Endothelial cell of umbilical vein (primary cell): ENCODE measurements at regions not wholly inside any gene's neighbourhood (a gene's known extent, or its start where the extent isn't known, plus 50 kb on each side); places are given as distances from the start of the nearest gene placed in this dataset.

Experiments
- EZH2 ChIP-seq: IDR thresholded peaks from 2 replicates; pipeline ENCODE4 v1.6.1; 2012; ENCODE audit warnings: borderline replicate concordance, low read depth, mild to moderate bottlenecking, moderate library complexity, low read length, inconsistent platforms; ENCODE audit not compliant: severe bottlenecking
- FOS ChIP-seq: IDR thresholded peaks from 2 replicates; pipeline ENCODE4 v1.6.1; 2011; ENCODE audit warnings: mild to moderate bottlenecking, low read length, moderate library complexity, borderline replicate concordance; ENCODE audit not compliant: insufficient read depth
- GATA2 ChIP-seq: IDR thresholded peaks from 2 replicates; pipeline ENCODE4 v1.7.0; 2011; ENCODE audit warnings: low read depth, mild to moderate bottlenecking, moderate library complexity, mixed read lengths, low read length; ENCODE audit not compliant: insufficient read length, insufficient read depth
- JUN ChIP-seq: IDR thresholded peaks from 2 replicates; pipeline ENCODE4 v1.6.1; 2011; ENCODE audit warnings: borderline replicate concordance, low read depth; ENCODE audit not compliant: insufficient read length, insufficient read depth
- POLR2A ChIP-seq: IDR thresholded peaks from 2 replicates; pipeline ENCODE4 v1.6.1; 2012; ENCODE audit warnings: low read depth, mild to moderate bottlenecking, control low read depth, low read length
- POLR2AphosphoS5 ChIP-seq: IDR thresholded peaks from 2 replicates; pipeline ENCODE4 v1.6.1; 2012; ENCODE audit warnings: low read depth, mild to moderate bottlenecking, control low read depth, low read length, moderate library complexity; ENCODE audit not compliant: insufficient read depth
- TF ChIP-seq, protein P1 (sequence below), 2 donors: IDR thresholded peaks; 1 replicate in 1 of 2; 2 replicates in 1 of 2; pipeline ENCODE4 v1.5.1; 2011; ENCODE audit warnings: low read length in 2 of 2, mild to moderate bottlenecking in 2 of 2, moderate library complexity in 2 of 2, control low read depth in 1 of 2, inconsistent platforms in 1 of 2, low read depth in 1 of 2; ENCODE audit not compliant: insufficient read depth in 1 of 2; ENCODE audit errors: extremely low read depth in 1 of 2

DNA sequence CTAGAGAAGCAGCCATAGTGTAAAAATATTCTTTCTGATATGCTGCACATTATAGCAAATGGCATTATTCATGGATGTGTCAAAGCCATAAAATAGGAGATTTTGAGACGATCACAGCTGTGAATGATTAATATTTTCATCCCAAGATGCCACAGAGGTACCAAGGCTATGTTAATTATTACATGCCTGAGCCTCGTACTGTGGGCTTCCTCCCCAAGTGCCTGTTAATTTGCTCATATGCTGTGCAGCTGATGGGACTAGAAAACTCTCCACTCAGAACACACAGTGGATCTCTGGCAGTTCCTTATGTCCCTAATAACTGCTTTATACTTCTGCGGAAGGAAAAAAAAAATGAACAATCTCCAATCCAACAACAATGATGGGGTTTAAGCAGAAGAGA, 184.9 kb upstream of the TSHZ2 start:
- TF ChIP-seq POLR2A (no peak), EZH2 (no peak), GATA2 (no peak), POLR2AphosphoS5 (no peak), JUN (no peak), FOS (no peak)
- TF ChIP-seq, protein P1, sequence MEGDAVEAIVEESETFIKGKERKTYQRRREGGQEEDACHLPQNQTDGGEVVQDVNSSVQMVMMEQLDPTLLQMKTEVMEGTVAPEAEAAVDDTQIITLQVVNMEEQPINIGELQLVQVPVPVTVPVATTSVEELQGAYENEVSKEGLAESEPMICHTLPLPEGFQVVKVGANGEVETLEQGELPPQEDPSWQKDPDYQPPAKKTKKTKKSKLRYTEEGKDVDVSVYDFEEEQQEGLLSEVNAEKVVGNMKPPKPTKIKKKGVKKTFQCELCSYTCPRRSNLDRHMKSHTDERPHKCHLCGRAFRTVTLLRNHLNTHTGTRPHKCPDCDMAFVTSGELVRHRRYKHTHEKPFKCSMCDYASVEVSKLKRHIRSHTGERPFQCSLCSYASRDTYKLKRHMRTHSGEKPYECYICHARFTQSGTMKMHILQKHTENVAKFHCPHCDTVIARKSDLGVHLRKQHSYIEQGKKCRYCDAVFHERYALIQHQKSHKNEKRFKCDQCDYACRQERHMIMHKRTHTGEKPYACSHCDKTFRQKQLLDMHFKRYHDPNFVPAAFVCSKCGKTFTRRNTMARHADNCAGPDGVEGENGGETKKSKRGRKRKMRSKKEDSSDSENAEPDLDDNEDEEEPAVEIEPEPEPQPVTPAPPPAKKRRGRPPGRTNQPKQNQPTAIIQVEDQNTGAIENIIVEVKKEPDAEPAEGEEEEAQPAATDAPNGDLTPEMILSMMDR (IDR thresholded peaks at IDR 0.05; ENCODE audit: extremely low read depth in 1 of 2, insufficient read depth in 1 of 2, low read depth in 1 of 2, low read length in 2 of 2): no peak
